Hepatocyte (in vitro differentiated cells): ENCODE measurements at regions not wholly inside any gene's neighbourhood (a gene's known extent, or its start where the extent isn't known, plus 50 kb on each side); places are given as distances from the start of the nearest gene placed in this dataset.

Experiments used
- DNase-seq: peaks from one replicate; pipeline ENCODE4 v3.0.0-alpha.2; 2016; ENCODE audit warnings: low spot score
- H2AFZ ChIP-seq: fragments of 200-600 bp; sonication (generic); 2 replicates; pipeline ENCODE4 v1.6.0; 2016; ENCODE audit warnings: antibody characterized with exemption, mild to moderate bottlenecking
- H3K27ac ChIP-seq: fragments of 200-600 bp; sonication (generic); 2 replicates; pipeline ENCODE4 v1.5.1; 2016; ENCODE audit warnings: mild to moderate bottlenecking
- H3K27me3 ChIP-seq: fragments of 200-600 bp; sonication (generic); 2 replicates; pipeline ENCODE4 v1.6.1; 2016
- H3K36me3 ChIP-seq: fragments of 200-600 bp; sonication (generic); replicated peaks from 2 replicates; pipeline ENCODE4 v1.5.1; 2016; ENCODE audit warnings: low read depth; ENCODE audit not compliant: insufficient read depth
- H3K4me1 ChIP-seq: fragments of 200-600 bp; sonication (generic); 2 replicates; pipeline ENCODE4 v1.5.1; 2016; ENCODE audit warnings: mild to moderate bottlenecking, moderate library complexity; ENCODE audit not compliant: insufficient read depth
- H3K4me2 ChIP-seq: fragments of 200-600 bp; sonication (generic); 2 replicates; pipeline ENCODE4 v1.6.0; 2016
- H3K4me3 ChIP-seq: fragments of 200-600 bp; sonication (generic); 2 replicates; pipeline ENCODE4 v1.5.1; 2016; ENCODE audit warnings: mild to moderate bottlenecking
- H3K79me2 ChIP-seq: fragments of 200-600 bp; sonication (generic); 2 replicates; pipeline ENCODE4 v1.6.0; 2017; ENCODE audit warnings: mild to moderate bottlenecking
- H3K9me2 ChIP-seq: fragments of 200-600 bp; sonication (generic); replicated peaks from 2 replicates; pipeline ENCODE4 v1.6.0; 2017; ENCODE audit warnings: mild to moderate bottlenecking; ENCODE audit not compliant: insufficient read depth
- H3K9me3 ChIP-seq: fragments of 200-600 bp; sonication (generic); 2 replicates; pipeline ENCODE4 v1.5.1; 2016; ENCODE audit warnings: low read depth, mild to moderate bottlenecking
- H4K20me1 ChIP-seq: fragments of 200-600 bp; sonication (generic); 2 replicates; pipeline ENCODE4 v1.6.0; 2016; ENCODE audit warnings: mild to moderate bottlenecking; ENCODE audit not compliant: insufficient read depth, poor library complexity, severe bottlenecking
- EZH2 ChIP-seq: fragments of 200-600 bp; sonication (generic); IDR thresholded peaks from 2 replicates; pipeline ENCODE4 v1.6.1; 2016; ENCODE audit warnings: antibody characterized with exemption, mild to moderate bottlenecking, borderline replicate concordance
- EZH2phosphoT487 ChIP-seq: fragments of 200-600 bp; sonication (generic); IDR thresholded peaks from one replicate; pipeline ENCODE4 v1.6.1; 2018; ENCODE audit warnings: antibody characterized with exemption, mild to moderate bottlenecking, low read depth, moderate library complexity; ENCODE audit not compliant: unreplicated experiment, severe bottlenecking
- WGBS: methylation state at CpG from one replicate; pipeline ENCODE4 v1.1.6; 2016; ENCODE audit warnings: low lambda C conversion rate; ENCODE audit errors: missing lambda C conversion rate; 5-methylcytosine and 5-hydroxymethylcytosine counted together
- TF ChIP-seq, protein P1 (sequence below): fragments of 200-600 bp; sonication (generic); IDR thresholded peaks from 2 replicates; pipeline ENCODE4 v1.5.1; 2016; ENCODE audit warnings: antibody characterized with exemption, mild to moderate bottlenecking; ENCODE audit not compliant: poor library complexity

DNA sequence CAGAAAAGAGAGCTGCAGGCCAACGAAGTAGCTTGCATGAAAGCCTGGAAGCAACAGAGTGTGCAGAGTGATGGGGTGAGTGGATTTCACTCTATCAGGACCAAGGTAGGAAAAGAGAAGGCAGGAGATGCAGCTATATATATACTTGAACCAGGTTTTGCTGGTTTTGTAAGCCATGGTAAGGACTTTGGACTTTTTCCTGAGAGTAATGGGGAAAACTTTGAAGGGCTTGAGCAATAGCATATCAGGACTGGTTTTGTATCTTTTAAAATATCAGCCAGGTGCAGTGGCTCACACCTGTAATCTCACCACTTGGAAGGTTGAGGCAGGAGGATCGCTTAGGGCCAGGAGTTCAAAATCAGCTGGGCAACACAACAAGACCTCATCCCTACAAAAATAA, 120.6 kb upstream of the NRP1 start:
- H3K4me1 ChIP-seq = peaks cover 3% of the 10 kb centered on the region
- no peak overlapping the region for H3K27ac ChIP-seq
- no peaks in the 10 kb centered on the region for H3K9me2 ChIP-seq
- H3K36me3 ChIP-seq = no peaks in the 10 kb centered on the region
- WGBS = 88% methylated on average over 2 of the region's 2 CpGs
- H3K4me3 ChIP-seq = no peak overlapping the region
- no peaks in the 10 kb centered on the region for H3K9me3 ChIP-seq
- no peak overlapping the region for H3K4me2 ChIP-seq
- no peaks in the 10 kb centered on the region for H4K20me1 ChIP-seq
- no peaks in the 10 kb centered on the region for H3K79me2 ChIP-seq
- no peak overlapping the region for H2AFZ ChIP-seq
- TF ChIP-seq, protein P1, sequence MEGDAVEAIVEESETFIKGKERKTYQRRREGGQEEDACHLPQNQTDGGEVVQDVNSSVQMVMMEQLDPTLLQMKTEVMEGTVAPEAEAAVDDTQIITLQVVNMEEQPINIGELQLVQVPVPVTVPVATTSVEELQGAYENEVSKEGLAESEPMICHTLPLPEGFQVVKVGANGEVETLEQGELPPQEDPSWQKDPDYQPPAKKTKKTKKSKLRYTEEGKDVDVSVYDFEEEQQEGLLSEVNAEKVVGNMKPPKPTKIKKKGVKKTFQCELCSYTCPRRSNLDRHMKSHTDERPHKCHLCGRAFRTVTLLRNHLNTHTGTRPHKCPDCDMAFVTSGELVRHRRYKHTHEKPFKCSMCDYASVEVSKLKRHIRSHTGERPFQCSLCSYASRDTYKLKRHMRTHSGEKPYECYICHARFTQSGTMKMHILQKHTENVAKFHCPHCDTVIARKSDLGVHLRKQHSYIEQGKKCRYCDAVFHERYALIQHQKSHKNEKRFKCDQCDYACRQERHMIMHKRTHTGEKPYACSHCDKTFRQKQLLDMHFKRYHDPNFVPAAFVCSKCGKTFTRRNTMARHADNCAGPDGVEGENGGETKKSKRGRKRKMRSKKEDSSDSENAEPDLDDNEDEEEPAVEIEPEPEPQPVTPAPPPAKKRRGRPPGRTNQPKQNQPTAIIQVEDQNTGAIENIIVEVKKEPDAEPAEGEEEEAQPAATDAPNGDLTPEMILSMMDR = no peak
- TF ChIP-seq EZH2phosphoT487 (no peak), EZH2 (no peak)
- no peaks in the 10 kb centered on the region for H3K27me3 ChIP-seq
- DNase-seq = peak; percentile 19

DNA sequence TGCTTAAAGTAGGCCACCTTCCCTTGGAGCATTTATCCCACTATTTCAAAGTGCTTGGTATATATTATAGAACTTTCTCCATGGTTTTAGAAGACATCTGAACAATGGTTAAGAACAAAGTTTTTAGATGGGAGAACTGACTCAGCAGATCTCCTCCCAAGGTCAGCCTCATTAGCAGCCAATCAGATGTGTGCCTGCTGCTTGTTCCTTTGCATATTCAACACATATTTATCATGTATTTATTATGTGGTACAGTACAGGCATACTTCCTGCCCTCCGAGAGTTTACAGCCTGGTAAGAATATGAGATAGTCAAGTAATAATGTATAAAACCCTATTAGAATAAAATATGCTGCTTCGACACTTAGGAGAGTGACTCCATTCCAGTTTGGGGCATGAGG, 120.1 kb upstream of the NRP1 start:
- Histone ChIP-seq H3K4me1 (no peaks in the 10 kb centered on the region), H3K9me2 (no peaks in the 10 kb centered on the region), H3K27ac (peak overlapping the region; percentile 2), H3K27me3 (no peaks in the 10 kb centered on the region), H3K9me3 (no peaks in the 10 kb centered on the region), H3K79me2 (no peaks in the 10 kb centered on the region), H3K36me3 (no peaks in the 10 kb centered on the region), H3K4me2 (no peak overlapping the region), H3K4me3 (no peak overlapping the region), H4K20me1 (no peaks in the 10 kb centered on the region), H2AFZ (no peak overlapping the region)
- 90% methylated on average over 2 of the region's 2 CpGs for WGBS
- TF ChIP-seq EZH2 (no peak), EZH2phosphoT487 (no peak)
- TF ChIP-seq, protein P1 = no peak
- no peak for DNase-seq

- Histone ChIP-seq H3K36me3 (no peaks in the 10 kb centered on the region), H3K27ac (no peak overlapping the region), H3K4me2 (no peak overlapping the region), H2AFZ (no peak overlapping the region), H4K20me1 (no peaks in the 10 kb centered on the region), H3K27me3 (no peaks in the 10 kb centered on the region), H3K4me1 (no peaks in the 10 kb centered on the region), H3K9me2 (no peaks in the 10 kb centered on the region), H3K4me3 (no peak overlapping the region), H3K79me2 (no peaks in the 10 kb centered on the region), H3K9me3 (no peaks in the 10 kb centered on the region)
- DNase-seq = no peak
- TF ChIP-seq EZH2phosphoT487 = no peak
- TF ChIP-seq, protein P1 = no peak
- no peak for TF ChIP-seq EZH2
- 89% methylated on average over 9 of the region's 9 CpGs for WGBS
Measured at GRCh38 chr10:33453081-33454025, 118.9 kb upstream of the NRP1 start.
